Heart left ventricle (tissue), 13 donors: ENCODE measurements at regions not wholly inside any gene's neighbourhood (a gene's known extent, or its start where the extent isn't known, plus 50 kb on each side); places are given as distances from the start of the nearest gene placed in this dataset.

ENCODE experiments used
- CTCF ChIP-seq, 12 donors: fragments of 200-600 bp; sonication (generic) in 4 of 12; IDR thresholded peaks; one replicate each; pipeline versions ENCODE4 v1.5.0 to v1.8.0; 2018 to 2022; ENCODE audit warnings: antibody characterized with exemption in 12 of 12, mild to moderate bottlenecking in 5 of 12
- POLR2A ChIP-seq, 2 donors: fragments of 450-650 bp; IDR thresholded peaks; one replicate each; pipeline ENCODE4 v1.6.1; 2017; ENCODE audit warnings: antibody characterized with exemption in 2 of 2, mild to moderate bottlenecking in 2 of 2, moderate library complexity in 2 of 2
- donor health status: ischemic (EF 13 %, LVEDD 7.1; RV severe dilation, severe dysfunction).
- donor health status: DM: no; HTN: yes; CAD: no.
- donor health status: DM: no; HTN: no; CAD: no.
- donor health status: ischemic (EF 25% LVEDD 6.9; RV normal size, moderate dysfunction).
- donor health status: ischemic (EF 25% LVEDD 5.7; RV mildly dilated, moderate dysfunction).
- donor health status: ischemic (EF 35%, LVEDD 5.7; RV mildly dilated, moderate dysfunction).
- donor health status: nonischemic (EF 11% LVEDD 7.7; RV severe dilation, severe dysfunction).
- donor health status: DM: yes; HTN: yes; CAD: no.
- donor health status: PGD.
- donor health status: ischemic (EF 29% LVEDD 5.4; RV normal size, mild dysfunction).
- donor health status: nonischemic (EF 23%, LVEDD 6.1; RV moderate dilation, normal function).

GRCh38 chr12:38540156-38540555, 223.6 kb downstream of the ALG10B start:
- TF ChIP-seq CTCF (IDR thresholded peaks at IDR 0.05) = no peak
- TF ChIP-seq POLR2A (IDR thresholded peaks at IDR 0.05) = no peak
